ENCODE measurements at regions not wholly inside any gene's neighbourhood (a gene's known extent, or its start where the extent isn't known, plus 50 kb on each side); places are given as distances from the start of the nearest gene placed in this dataset.

DNA sequence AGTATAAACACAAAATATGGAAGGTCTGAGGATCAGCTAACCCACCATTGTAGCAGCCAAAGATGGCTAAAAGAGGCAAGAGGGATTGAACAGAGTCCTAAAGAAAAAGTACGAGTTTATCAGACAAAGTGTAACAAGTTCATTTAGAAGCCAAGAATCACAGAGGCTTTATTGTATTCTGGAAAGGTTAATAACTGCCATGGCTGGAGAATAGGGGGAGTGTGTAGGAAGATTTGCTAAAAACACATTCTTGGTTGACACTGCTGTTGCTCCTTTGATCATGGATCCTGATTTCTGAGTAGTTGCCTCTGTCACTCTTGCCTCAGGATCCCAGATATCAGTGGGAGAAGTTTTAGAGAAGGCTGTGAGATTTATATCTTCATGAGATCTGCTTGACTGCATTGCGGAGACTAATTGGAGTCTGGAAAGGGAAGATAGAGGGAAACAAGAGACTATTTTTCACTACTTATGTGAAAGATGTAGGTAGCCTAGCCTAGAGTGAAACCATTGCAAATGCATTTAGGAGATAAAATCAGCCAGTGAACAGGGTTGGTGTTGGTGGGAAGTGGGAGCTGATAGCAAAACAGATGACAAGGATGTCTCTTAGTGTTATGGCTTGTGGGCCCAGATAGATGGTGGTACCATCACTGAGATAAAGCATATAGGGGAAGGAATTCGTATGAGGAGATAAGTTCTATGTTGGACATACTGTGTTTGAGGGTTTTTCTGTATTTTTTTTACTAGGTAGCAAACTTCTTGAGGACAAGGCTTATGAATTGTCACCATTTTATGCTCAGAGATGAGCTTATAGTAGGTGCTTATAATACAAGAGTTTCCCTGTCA is 402.9 kb upstream of the PDE3A start:
- no peak for DNase-seq

DNA sequence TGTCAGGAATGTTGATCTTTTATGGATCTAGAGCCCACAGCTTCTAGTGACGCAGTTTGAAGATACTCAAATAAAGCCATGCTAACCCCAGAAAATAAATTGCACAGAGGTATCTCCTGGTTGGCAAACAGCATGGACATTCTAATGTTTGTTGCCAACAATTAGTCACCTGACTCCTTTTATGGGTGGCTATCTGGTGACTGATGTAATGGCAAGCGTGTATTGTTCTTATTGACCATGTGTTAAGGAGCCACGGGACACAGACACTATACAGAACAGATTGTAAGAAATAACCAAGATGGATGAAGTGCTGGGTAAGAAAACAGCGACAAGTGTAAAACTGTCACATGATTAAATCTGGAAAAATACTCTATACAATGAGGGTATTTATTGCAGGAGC is 401.3 kb upstream of the PDE3A start:
- DNase-seq: no peak

DNA sequence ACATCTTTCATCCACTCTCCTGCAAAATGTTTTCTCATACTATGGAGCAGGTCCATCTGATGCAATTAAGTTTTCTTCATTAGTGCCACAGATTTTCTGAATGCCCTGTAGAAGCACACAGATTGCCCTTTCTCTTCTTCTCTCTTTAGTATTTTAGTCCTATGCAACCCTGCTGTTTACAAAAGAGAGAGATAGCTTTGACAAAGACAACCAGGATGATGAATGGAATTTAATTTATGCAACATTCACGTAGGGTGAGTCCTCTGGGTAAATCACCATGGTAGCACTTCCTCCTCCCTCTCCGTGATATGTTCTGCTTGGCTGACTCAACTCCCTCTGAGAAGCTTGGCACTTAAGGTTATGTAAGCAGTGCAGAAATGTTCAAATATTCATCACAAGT is 400.9 kb upstream of the PDE3A start:
- peak in 1 of 2 donors; percentile 2 for DNase-seq

DNA sequence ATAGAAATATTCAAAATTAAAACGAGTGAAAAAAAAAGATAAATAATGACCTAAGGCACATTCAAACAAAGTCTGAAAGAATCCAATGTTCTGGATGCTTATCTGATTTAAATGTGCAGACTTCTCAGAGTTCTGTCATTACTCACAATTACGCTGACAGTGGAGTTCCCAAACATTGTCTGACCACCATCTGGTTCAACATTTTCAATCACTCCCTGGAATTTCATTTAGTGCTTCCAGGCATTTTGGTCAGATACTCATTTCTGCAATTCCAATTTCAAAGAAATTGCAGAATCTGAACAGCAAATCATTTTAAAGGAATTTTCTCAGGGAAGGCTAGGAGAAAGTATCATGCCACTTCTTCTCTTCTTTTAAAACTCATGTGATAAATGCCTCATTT is 398.2 kb upstream of the PDE3A start:
- no peak for DNase-seq

DNA sequence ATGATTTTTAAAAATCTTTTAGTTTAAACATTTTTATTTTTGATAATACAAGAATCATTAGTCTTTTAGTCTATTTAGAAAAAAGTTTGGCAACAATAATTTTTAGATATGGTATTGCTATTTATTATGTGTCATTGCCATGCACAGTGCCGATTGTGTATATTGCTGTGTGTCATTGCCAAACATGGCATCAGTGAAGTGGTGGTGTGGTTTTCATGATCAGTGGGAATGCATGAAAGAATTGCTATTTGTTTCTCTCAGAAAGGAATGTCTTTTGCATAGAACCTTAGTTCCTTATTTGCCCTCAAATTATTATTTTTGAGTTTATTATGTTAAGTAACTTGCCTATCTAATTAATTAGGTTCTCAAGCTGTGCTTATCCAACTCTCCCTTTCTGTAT is 397.5 kb upstream of the PDE3A start:
- no peak for DNase-seq

DNA sequence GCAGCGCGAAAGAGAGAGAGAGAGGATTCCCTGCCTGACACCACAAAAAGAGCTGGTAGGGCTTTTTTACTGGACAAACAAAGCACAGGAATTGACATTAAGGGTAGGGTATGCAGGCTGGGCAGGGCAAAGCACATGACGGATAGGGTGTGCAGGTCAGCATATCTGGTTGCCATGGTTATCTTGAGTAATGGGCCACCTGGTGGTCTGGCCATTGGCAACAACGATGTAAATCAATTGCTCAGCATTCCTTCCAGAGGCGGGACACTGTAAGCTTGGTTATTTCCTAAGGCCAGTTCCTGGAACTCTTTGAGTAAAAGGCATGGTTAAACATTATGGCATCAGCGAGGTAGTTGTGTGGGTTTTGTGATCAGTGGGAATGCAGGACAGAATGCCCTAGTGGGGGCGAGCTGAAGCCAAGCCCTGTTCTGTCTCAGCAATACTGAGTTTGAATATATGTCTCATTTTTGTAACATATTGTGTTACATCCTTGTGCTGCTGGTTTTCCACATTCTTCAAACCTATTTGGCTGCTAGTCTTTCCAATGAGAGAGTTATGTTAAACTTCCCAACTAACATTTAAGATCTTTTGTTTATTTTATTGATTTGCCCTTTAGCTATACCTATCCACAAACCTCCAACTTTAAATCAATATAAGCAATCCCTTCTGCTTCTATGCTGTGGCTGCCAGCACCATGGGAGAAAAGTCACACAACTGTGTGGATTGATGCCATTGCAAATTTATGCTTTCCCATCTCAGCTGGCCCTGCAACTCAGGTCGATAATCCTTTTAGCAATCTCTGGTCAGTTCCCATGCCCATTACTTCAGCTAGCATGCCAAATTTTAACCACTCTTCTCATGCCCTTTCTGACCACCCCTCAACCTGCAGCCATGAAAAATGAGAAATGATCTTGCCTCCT is 396.7 kb upstream of the PDE3A start:
- no peak for DNase-seq

DNA sequence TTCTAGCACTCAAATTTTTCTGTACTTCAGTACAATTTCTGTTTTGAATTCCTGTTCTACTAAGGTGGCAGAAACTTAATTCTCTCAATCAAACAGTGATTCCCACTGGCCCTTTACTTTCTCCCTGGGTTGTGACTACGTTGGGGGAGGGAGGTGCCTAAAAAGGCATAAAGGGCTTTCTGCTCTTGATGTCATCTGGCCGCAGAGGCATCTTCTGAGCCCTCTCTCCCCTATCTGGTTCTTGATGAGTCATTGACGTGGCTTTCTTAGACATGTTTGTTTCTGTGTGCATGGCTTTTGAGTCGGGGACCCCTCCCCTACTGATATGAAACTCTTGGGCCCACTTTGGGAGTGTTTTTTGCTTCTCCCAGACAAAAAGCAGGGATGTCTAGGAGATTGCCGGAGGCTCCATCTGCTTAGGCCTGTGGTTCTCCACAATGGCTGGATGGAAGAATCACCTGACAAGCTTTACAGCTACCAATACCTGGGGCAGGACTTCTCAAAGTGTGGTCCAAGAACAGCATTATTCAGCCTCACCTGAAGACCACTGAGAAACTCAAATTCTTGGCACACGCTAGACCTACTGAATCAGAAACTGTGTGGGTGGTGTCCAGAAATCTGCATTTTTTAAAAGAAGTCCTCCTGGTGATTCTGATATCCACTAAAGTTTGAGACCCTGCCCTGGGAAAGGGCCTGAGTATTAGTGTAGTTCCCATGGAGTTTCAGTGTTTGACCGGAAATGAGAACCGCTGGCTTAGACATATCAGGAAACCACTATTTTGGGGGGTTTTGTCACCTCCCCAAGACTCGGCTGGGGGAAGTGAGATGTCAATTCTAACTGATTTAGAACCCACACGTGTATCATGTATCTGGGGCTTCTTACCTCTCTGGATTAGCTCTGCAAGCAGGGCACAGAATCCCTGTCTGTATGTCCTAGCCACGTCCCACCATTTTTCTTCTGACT is 395.7 kb upstream of the PDE3A start:
- DNase-seq: no peak

DNA sequence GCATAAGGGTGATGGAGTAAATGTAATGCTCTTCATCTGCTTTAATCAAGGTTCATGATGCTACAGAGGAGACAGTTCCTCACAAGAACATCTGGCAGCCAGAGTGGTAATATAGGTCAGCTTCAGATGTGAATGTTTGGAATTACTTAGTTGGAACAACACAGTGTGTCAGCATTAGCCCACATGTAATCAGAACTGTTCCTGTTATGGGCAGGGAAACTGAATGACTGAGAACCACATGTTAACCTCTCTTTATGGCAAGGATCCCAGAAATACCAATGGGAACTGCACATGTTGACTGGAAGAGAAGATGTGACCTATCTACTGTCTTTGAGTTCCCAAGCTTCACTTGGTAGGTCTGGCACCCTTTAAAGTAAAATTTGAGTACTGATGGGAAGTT is 390.1 kb upstream of the PDE3A start:
- no peak for DNase-seq

DNA sequence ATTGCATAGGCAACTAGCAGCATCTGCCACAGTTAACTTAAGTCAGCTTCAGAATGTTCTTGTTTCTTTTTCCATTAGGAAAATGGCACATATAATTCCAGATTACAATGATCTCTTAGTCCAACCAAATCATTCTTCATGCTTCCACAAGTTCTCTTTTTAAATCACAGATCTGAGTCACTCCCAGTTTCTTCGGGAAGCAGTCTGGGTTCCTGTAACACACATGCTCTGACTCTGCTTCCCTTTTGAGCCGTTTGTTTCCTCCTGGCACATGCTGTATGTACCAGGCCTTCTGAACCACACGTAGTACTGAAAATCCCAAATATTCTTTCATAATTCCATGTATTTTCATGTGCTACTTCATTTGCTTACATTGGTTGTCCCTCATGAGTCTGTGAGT is 388.8 kb upstream of the PDE3A start:
- DNase-seq: no peak

DNA sequence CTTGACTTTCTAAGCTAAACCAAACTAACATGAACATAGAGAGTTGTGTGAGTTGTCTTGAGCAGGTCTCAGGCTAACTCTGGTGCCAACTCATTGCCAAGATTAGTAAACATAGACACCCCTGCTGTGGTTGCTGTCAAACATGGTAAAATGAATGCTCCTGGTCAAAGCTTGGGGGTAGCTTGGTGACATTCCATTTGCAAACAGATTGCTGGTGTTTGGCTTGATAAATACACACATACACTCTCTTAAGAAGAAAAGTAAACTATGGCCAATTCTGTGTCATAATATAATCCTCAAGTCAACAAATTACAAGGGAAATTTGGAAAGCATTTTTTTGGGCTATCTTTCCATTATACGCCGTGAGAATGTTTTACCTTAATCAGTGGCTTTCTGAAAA is 386.4 kb upstream of the PDE3A start:
- no peak for DNase-seq

DNA sequence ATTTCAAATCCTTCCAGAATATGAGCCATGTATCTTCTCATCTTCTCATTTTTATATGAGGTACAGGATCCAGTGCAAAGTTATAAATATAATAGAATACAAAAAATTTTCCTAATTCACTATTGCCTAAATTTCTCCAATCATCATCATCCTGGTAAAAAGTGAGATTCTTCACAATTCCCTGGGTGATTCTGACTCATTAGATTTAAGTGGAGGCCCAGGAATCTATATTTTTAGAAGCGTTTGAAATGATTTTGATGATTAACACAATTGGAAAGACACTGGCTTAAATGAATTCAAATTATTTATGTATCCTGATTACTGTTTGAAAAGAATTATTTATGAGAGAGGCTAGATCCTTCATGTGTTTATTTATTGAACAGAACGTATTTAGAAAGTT is 380.3 kb upstream of the PDE3A start:
- DNase-seq: no peak

DNA sequence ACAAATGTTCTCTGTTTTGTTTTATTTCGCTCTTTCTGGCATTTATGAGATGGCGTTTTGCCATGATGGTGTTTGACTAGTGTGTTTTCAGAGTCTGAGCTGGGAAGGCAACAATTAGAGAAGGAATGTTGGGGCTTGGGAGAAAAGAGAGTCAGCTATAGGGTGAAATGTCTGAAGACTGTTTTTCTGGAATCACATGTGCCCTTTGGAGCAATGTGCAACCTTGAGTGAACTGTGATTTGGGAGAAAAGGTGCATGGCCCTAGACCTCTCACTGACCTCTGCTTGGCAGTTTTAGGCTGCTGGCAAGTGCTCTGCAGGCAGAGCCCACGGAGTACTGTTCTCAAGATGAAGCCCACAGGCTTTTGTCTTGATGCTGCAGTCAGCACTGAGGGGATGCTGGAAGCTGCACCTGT is 379.9 kb upstream of the PDE3A start:
- DNase-seq: no peak

DNA sequence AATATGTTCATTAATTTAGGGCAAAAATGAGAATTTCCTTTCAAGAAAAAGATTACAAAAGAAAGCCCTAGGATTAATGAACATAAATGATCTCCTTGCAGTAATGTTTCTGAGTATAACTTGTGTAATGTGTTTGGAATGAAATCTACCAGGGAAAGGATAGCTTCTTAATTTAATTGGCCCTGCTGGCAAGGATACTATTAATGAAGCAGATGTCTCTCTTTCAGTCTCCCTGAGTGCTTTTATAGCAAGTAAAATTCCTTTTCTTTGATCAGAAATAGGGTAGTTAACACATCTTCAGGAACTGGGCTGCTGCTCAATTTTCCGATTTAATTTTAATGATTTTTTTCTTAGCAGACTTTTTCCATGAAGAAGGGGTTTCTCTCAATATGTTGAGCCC is 379.4 kb upstream of the PDE3A start:
- no peak for DNase-seq

DNA sequence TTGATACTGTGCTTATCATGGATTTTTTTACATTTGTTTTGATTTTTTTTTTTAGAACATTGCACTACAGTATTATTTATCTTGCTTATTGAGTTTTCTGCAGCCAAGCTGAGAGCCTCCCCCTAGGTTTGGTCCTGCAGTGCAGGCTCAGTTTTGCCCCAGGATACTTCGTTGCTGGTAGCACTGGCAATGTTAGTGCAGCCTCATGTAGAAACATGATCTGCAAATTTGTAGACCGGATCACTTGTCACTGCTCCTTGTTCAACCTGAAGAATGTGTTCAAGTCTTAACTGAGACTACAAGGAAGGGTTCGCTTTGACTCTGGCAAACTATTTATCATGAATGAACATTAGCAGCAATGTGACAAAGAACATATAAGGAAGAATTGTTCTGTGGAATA is 377.2 kb upstream of the PDE3A start:
- no peak for DNase-seq

DNA sequence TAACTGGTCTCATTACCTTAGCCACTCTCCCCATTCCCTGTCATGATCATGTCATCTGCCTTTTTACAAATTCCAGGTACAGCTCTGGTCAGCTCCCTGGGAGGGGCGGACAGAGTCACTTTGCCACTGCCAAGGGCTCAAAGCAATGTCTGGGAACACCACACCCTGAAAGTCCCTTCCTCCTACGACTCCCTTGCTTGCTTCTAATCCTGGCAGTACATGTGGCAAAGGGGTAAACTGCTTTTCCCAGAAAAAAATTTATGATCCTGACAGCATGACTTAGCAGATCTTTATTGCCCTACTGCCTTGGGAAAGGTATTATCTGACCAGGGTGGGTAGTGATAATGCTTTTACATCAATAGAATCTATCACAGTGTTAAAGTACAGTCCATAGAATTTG is 376.0 kb upstream of the PDE3A start:
- DNase-seq: no peak

DNA sequence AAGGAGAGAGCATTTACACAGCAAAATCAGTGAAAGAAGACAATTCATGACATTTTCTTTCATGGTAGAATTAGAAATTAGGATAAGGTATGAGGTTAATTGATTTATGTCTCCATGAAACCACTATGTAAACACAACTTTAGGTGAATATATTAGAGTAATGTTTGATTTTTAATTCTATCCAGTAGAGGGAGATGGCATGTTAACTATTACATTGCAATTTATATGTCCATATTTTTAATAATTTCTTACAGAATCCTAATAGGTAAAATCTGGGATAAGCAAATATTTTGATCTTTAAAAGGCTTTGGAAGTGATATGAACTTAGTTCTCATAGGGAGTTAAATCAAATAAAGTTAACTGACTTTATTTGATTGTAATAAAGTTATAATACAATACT is 373.4 kb upstream of the PDE3A start:
- DNase-seq: no peak

DNA sequence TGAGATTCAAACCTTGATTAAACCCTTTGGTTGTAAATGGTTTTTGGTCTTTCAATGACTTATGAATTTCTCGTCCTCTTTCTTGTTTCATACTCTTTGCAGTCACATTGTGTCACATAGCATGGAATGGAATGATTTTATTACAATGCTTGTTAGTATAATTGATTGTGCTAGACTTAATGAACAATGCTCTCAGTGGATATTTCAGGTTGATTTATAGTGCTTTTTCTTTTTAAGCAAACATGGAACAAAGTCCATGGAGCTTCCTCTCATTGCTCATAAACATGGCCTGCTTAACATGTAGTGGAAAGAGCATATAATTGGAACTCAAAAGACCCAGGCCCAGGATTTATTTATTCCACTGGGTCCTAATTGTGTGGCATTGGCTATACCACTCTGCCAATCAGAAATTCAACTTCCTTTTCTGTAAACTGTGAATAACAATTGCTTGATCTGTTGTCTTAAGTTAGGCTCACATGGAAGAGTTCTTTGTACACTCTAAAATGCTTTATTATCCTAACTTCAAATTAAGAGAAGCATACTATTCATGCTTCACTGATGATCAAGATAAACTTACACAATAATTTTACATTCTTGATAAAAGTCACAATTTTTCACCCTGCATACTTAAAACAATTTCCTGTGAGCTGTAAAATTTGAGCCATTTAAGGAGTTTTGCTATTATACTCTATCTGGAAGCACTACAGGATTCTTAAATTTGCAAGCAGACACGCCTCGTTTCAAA is 370.5 kb upstream of the PDE3A start:
- DNase-seq: no peak

DNA sequence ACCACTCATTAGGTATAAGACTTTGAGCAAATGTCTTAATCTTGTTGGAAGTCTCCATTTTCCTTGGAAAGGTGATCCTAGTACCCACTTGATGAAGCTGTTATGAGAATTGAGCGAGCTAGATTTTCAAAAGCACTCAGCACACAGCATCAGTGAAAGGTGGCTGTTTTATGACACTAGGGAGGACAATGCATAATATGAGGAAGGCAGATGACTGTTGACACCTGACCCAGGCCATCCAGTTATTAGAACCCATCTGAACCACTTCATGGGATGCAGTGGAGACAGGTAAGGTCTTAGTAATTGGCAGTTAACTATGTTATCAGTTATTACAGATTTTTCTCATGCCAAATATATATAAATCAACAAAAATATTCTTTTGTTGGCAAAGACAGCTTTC is 369.9 kb upstream of the PDE3A start:
- DNase-seq: no peak

DNA sequence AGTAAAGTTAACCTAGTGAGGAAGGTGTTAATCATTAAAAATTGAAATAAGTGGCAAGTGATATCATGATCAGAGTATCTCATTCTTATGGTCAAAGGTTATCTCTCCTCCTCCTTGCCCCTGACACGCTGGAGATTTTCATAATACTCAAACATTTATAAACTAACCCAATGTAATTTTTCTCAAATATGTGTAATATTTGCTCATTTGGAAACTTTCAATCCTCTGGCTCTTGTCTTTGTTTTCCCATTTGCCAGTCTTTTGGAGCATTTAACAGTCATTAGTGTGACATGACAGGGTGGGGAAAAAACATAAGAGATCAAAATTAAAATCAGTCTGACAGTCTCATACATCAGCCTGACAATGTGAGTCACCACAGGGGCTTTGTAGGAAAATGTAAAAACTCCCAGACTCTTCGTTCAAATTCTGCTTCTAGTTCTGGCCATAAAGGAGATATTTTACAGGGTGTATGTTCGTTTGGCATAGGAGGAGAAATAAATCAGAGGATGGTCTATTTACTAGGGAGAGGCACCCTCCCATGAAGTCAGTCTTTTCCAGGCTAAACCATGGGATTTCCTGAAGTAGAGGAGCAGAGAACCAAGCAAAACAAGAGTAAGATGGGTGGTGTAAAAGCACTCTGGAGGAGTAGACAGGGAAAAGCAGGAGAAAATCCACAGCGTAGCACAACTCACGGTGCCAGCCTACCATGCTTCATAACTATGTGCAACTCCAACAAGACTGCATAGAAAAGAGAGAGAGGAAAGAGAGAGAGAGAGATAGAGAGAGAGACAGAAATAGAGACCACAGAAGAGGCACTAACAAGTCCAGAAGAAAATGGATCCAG is 369.2 kb upstream of the PDE3A start:
- DNase-seq: no peak

DNA sequence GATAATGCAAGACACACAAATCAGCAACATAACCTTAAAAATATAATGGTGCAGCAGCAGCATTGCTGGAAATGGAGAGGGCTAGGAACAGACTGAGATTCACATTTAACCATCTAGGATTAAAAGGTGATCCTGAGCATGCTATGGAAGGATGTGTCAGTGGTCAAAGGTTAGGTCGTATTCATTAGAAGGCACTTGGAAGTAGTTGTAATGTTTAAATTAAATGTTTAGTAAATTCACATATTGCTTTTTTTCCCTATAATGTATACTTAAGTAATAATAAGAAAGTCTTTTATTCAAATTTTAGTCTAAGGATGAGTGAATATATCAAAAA is 368.6 kb upstream of the PDE3A start:
- no peak for DNase-seq

DNA sequence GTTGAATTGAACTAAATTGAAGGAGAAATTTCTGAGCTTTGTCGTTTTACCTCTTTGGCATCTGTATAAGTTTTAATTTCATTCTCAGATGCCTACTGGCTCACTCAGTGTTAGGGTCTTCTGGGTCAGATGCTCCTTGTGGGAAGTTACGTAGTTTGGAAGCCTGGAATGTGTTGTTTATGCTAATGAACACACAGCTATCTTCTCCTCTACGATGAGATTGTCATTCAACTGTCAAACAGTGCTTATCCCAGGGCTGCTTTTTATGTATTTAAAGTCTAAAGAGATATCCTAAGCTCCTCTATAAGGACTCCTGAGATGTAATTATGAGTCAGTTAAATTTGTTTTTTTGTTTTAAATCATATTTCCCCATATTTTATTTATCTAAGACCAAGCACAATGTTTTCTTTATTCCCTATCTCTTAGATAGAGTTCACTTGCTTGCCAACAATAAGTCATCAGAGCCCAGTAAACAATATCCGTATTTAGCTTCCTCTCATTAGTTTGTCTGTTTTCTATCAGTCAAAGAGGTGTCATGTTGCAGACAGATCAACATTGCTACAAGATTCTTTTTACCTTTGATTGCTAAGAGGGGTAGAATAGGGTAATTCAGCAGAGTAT is 368.0 kb upstream of the PDE3A start:
- no peak for DNase-seq

Measured in CD4-positive, alpha-beta T cell treated with Interleukin-1 beta for 1 hour (primary cell).